ENCODE measurements at regions not wholly inside any gene's neighbourhood (a gene's known extent, or its start where the extent isn't known, plus 50 kb on each side); places are given as distances from the start of the nearest gene placed in this dataset.
"Not testable (repeated sequence)": the region's sequence is repeated elsewhere in the genome, so short reads cannot be mapped to it uniquely, and the experiment has no call there.

DNA sequence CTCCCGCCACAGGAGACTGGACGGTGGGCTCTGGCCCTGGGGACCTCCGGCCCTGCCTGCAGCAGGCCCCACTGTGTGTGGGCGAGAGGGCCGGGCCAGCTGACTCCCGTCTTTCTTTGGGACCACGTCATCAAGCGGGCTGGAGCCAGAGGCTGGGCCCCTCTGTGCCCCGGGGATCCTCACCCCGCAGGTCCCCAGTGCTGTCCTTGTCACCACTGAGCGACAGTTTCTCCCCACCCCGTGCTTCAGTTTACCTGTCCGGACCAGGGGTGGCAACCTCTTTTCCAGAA lies 181.9 kb upstream of the ZNF469 start:
- no peak for DNase-seq
- H3K4me1 ChIP-seq (ENCODE audit: control insufficient read depth, insufficient read depth, low read length), result no peaks in the 10 kb centered on the region
- Mint-ChIP-seq H3K27me3 (ENCODE audit: insufficient read depth) (no peaks in the 10 kb centered on the region), H3K4me3 (no peak overlapping the region), H3K4me1 (no peaks in the 10 kb centered on the region), H3K27ac (no peak overlapping the region), H3K36me3 (ENCODE audit: low read depth) (no peaks in the 10 kb centered on the region), H3K9me3 (no peaks in the 10 kb centered on the region)
- no peaks in the 10 kb centered on the region for H3K9me3 ChIP-seq (ENCODE audit: control insufficient read depth, low read length)
- H3K27me3 ChIP-seq (ENCODE audit: control insufficient read depth, insufficient read depth, low read length, poor library complexity, severe bottlenecking), result no peaks in the 10 kb centered on the region
- H3K9ac ChIP-seq (ENCODE audit: extremely low read depth, low read length, poor library complexity, severe bottlenecking), result no peak overlapping the region
- H3K4me3 ChIP-seq (ENCODE audit: low read length), result no peak overlapping the region
- WGBS, 2 experiments (ENCODE audit: insufficient coverage in 1 of 2, insufficient read length in 1 of 2), result 88 to 93% methylated on average over 7 to 13 of the region's 13 CpGs
- TF ChIP-seq, protein P1, sequence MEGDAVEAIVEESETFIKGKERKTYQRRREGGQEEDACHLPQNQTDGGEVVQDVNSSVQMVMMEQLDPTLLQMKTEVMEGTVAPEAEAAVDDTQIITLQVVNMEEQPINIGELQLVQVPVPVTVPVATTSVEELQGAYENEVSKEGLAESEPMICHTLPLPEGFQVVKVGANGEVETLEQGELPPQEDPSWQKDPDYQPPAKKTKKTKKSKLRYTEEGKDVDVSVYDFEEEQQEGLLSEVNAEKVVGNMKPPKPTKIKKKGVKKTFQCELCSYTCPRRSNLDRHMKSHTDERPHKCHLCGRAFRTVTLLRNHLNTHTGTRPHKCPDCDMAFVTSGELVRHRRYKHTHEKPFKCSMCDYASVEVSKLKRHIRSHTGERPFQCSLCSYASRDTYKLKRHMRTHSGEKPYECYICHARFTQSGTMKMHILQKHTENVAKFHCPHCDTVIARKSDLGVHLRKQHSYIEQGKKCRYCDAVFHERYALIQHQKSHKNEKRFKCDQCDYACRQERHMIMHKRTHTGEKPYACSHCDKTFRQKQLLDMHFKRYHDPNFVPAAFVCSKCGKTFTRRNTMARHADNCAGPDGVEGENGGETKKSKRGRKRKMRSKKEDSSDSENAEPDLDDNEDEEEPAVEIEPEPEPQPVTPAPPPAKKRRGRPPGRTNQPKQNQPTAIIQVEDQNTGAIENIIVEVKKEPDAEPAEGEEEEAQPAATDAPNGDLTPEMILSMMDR (conservative IDR thresholded peaks at IDR 0.05), result no peak
- no peak overlapping the region for H3K27ac ChIP-seq (ENCODE audit: low read depth, low read length)
- H3K36me3 ChIP-seq (ENCODE audit: control insufficient read depth, insufficient read depth, low read length), result no peaks in the 10 kb centered on the region

DNA sequence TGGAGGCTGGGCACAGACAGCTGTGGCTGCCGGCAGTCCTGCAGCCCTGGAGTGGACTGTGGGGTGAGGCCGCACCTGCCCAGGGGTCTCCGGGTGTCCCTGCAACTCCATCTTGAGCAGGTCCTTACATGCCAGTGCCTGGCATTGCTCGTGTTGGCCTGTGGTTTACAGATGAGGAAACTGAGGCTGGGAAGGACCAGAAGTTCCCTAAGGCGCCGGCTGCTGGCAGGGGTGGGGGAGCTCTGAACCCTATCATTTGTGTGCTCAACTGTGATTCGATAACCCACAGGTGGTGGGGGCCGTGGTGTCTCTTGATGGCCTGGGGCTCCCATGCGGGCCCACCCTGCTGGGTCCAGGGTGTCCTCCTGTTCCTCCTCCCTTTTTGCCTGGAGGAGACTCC lies 181.1 kb upstream of the ZNF469 start:
- not testable (repeated sequence) for H3K9me3 Mint-ChIP-seq; H3K27ac Mint-ChIP-seq; H3K27me3 ChIP-seq (ENCODE audit: control insufficient read depth, insufficient read depth, low read length, poor library complexity, severe bottlenecking); H3K4me3 ChIP-seq (ENCODE audit: low read length); H3K36me3 ChIP-seq (ENCODE audit: control insufficient read depth, insufficient read depth, low read length); H3K4me3 Mint-ChIP-seq; H3K4me1 Mint-ChIP-seq; H3K9me3 ChIP-seq (ENCODE audit: control insufficient read depth, low read length); H3K4me1 ChIP-seq (ENCODE audit: control insufficient read depth, insufficient read depth, low read length); H3K9ac ChIP-seq (ENCODE audit: extremely low read depth, low read length, poor library complexity, severe bottlenecking); H3K36me3 Mint-ChIP-seq (ENCODE audit: low read depth); H3K27ac ChIP-seq (ENCODE audit: low read depth, low read length); DNase-seq; H3K27me3 Mint-ChIP-seq (ENCODE audit: insufficient read depth)
- 92 to 95% methylated on average over 8 to 9 of the region's 9 CpGs for WGBS, 2 experiments (ENCODE audit: insufficient coverage in 1 of 2, insufficient read length in 1 of 2)

DNA sequence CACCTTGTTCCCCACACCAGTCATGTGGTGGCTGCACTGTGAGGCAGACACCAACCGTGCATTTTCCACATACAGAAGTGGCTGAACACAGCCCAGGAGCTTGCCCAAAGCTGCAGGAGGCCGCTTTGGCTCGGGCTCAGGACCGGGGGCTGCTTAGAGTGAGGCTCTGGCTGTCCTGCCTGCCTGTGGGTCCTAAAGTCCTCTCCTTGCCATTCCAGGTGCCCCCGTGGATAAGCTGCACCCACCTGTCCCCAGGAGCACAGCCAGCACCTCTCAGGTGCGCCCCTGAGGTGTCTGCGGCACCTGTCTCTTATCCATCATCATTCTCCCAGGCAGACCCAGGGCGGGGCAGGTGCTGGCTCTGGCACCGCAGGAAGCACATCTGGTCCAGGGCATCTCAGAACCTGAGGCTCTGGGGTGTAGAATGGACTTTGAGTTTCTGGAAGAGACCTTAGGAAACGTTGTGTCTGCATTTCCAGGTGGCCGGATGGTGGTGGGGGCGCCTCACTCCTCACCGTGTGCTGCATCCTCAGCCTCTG lies 180.5 kb upstream of the ZNF469 start:
- whole genome bisulfite sequencing, 2 experiments (ENCODE audit: insufficient coverage in 1 of 2, insufficient read length in 1 of 2), result 94% methylated on average over 13 of the region's 13 CpGs; no CpG with 5 or more reads in 1 of the 2 experiments
- H3K4me3 Mint-ChIP-seq, result no peak overlapping the region
- H3K27me3 ChIP-seq (ENCODE audit: control insufficient read depth, insufficient read depth, low read length, poor library complexity, severe bottlenecking), result no peaks in the 10 kb centered on the region
- TF ChIP-seq, protein P1 (conservative IDR thresholded peaks at IDR 0.05), result no peak
- no peak overlapping the region for H3K9ac ChIP-seq (ENCODE audit: extremely low read depth, low read length, poor library complexity, severe bottlenecking)
- no peaks in the 10 kb centered on the region for H3K4me1 Mint-ChIP-seq
- H3K27ac Mint-ChIP-seq, result no peak overlapping the region
- H3K9me3 ChIP-seq (ENCODE audit: control insufficient read depth, low read length), result no peaks in the 10 kb centered on the region
- no peaks in the 10 kb centered on the region for H3K4me1 ChIP-seq (ENCODE audit: control insufficient read depth, insufficient read depth, low read length)
- no peaks in the 10 kb centered on the region for H3K36me3 Mint-ChIP-seq (ENCODE audit: low read depth)
- H3K4me3 ChIP-seq (ENCODE audit: low read length), result no peak overlapping the region
- H3K27me3 Mint-ChIP-seq (ENCODE audit: insufficient read depth), result no peaks in the 10 kb centered on the region
- H3K9me3 Mint-ChIP-seq, result no peaks in the 10 kb centered on the region
- no peaks in the 10 kb centered on the region for H3K36me3 ChIP-seq (ENCODE audit: control insufficient read depth, insufficient read depth, low read length)
- DNase-seq, result no peak
- no peak overlapping the region for H3K27ac ChIP-seq (ENCODE audit: low read depth, low read length)

DNA sequence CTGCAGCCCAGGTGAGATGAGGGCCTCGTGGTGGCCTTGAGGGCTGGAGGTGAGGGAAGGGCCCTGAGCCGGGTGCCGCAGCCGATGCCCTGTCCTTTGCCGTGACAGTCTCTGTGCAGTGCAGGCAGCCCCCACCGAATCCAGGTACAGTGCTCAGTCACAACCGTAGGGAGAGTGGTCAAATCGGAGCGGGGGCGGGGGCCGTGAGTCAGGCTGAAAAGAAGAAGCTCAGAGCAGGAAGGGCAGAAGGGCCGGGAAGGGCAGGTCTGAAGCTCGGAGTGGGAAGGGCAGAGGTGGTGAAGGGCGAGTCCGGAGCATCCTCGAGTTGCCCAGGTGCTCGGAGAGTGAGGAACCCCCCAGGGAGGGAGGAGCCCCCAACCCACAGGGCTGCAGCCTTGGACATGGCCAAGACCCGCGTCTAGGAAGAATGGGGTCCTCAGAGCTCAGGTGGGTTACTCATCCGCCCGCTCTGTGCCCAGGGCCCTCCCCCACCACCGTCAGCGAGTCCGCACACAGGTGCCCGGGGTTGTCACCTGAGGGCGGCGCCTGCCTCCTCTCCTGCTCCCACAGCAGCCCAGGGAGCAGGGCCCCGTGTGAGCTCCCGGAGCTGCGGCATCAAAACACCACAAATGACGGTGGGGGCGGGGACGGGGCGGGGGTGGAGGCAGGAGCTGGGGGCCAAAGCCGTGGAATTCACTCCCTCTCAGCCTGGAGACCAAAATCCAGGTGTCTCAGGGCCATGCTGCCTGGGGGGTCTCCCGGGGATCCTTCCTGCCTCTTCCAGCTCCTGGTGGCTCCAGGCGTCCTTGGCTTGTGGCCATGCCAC lies 179.7 kb upstream of the ZNF469 start:
- H3K4me1 Mint-ChIP-seq; H3K27me3 ChIP-seq (ENCODE audit: control insufficient read depth, insufficient read depth, low read length, poor library complexity, severe bottlenecking); H3K4me3 Mint-ChIP-seq; H3K4me3 ChIP-seq (ENCODE audit: low read length); H3K9ac ChIP-seq (ENCODE audit: extremely low read depth, low read length, poor library complexity, severe bottlenecking); H3K27me3 Mint-ChIP-seq (ENCODE audit: insufficient read depth); H3K27ac ChIP-seq (ENCODE audit: low read depth, low read length); H3K9me3 Mint-ChIP-seq; H3K36me3 Mint-ChIP-seq (ENCODE audit: low read depth); H3K36me3 ChIP-seq (ENCODE audit: control insufficient read depth, insufficient read depth, low read length); H3K4me1 ChIP-seq (ENCODE audit: control insufficient read depth, insufficient read depth, low read length); H3K27ac Mint-ChIP-seq; DNase-seq; H3K9me3 ChIP-seq (ENCODE audit: control insufficient read depth, low read length): not testable (repeated sequence)
- WGBS, 2 experiments (ENCODE audit: insufficient coverage in 1 of 2, insufficient read length in 1 of 2), result 92 to 94% methylated on average over 8 to 37 of the region's 37 CpGs

DNA sequence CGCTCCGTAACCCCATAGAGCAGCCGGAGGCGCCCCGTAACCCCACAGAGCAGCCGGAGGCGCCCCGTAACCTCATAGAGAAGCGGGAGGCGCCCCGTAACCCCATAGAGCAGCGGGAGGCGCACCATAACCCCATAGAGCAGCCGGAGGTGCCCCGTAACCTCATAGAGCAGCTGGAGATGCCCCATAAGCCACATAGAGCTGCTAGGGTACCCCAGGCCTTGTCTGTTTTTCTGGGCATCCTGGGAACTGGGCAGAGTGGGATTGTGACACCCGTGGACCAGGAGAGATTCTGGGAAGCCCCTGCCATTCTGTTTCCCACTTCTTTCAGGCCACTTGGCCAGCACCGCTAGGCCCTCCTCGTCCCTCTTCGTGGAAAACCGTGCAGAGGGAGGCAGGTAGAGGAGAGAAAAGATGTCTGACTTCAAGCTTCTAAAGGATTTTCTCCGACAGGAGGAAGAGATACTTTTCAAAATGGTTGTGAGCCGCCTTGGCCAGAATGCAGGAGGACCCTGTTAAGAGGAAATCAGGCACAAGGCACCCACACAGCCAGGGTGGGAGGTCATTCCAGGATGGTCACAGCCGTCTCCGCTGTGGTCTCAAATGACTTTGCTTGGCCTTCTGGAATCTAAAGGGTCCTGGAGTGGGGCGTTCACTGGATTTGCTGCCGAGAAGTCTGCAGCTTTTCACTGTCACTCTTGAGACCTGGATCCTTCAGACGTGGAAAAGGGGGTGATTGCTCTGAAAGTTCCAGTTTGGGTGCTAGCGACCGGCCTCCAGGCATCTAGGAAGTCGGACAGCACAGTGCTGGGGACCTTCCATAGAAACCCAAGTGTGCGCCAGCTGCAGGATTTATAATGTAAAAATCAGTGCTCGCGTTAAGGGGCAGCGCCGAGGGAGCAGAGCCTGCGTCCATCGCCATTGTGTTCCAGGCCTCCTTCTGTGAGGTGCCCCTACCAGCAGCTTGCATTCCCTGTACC lies 178.3 kb upstream of the ZNF469 start:
- H3K27me3 Mint-ChIP-seq (ENCODE audit: insufficient read depth); H3K36me3 Mint-ChIP-seq (ENCODE audit: low read depth); H3K4me3 ChIP-seq (ENCODE audit: low read length); H3K9me3 Mint-ChIP-seq; H3K4me1 Mint-ChIP-seq; H3K36me3 ChIP-seq (ENCODE audit: control insufficient read depth, insufficient read depth, low read length); H3K27ac ChIP-seq (ENCODE audit: low read depth, low read length); H3K27me3 ChIP-seq (ENCODE audit: control insufficient read depth, insufficient read depth, low read length, poor library complexity, severe bottlenecking); DNase-seq; H3K27ac Mint-ChIP-seq; H3K4me3 Mint-ChIP-seq; H3K4me1 ChIP-seq (ENCODE audit: control insufficient read depth, insufficient read depth, low read length); H3K9me3 ChIP-seq (ENCODE audit: control insufficient read depth, low read length); H3K9ac ChIP-seq (ENCODE audit: extremely low read depth, low read length, poor library complexity, severe bottlenecking): not testable (repeated sequence)
- WGBS, 2 experiments (ENCODE audit: insufficient coverage in 1 of 2, insufficient read length in 1 of 2), result 87% methylated on average over 30 of the region's 37 CpGs; no CpG with 5 or more reads in 1 of the 2 experiments
